ENCODE measurements at regions not wholly inside any gene's neighbourhood (a gene's known extent, or its start where the extent isn't known, plus 50 kb on each side); places are given as distances from the start of the nearest gene placed in this dataset.

DNA sequence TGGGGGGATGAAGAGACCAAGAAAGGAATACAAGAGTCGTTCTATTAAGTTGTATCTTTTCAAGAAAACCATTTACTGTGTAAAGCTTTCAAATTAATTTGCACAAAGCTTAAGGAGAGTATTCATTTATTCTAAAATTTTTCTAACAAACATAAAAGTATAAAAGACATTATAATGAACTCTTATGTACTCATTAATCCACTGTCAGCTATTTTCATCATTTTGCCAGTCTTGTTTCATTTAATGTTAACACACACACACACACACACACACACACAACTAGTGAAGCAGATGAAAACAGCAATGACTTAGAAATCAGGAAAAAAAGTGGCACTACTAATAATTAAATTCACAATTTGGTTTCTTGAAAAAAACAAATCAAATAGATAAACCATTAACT, 176.7 kb downstream of the TLE1 start:
- Histone ChIP-seq H3K36me3 (ENCODE audit: control insufficient read depth, low read depth, low read length) (no peaks in the 10 kb centered on the region), H3K27me3 (ENCODE audit: control insufficient read depth, insufficient read depth, low read length) (no peaks in the 10 kb centered on the region), H3K9ac (ENCODE audit: low read length) (no peak overlapping the region), H3K4me1 (ENCODE audit: control insufficient read depth, low read depth, low read length) (no peaks in the 10 kb centered on the region), H3K9me3 (ENCODE audit: control insufficient read depth, low read depth, low read length) (no peaks in the 10 kb centered on the region), H3K4me3 (ENCODE audit: low read length) (no peak overlapping the region), H3K27ac (ENCODE audit: low read length) (no peak overlapping the region)

DNA sequence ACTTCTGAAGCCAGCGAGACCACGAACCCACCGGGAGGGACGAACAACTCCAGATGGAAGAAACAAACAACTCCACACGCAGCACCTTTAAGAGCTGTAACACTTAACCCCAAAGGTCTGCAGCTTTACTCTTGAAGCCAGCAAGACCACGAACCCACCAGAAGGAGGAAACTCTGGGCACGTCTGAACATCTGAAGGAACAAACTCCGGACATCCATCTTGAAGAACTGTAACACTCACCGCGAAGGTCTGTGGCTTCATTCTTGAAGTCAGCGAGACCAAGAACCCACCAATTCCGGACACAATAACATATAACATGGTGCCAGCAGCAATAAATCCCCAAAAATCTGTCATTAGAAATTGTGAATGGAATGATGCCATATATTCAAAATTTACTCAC, 180.9 kb downstream of the TLE1 start:
- H3K9ac ChIP-seq (ENCODE audit: low read length): no peak overlapping the region
- H3K4me1 ChIP-seq (ENCODE audit: control insufficient read depth, low read depth, low read length): no peaks in the 10 kb centered on the region
- no peaks in the 10 kb centered on the region for H3K36me3 ChIP-seq (ENCODE audit: control insufficient read depth, low read depth, low read length)
- H3K27ac ChIP-seq (ENCODE audit: low read length): no peak overlapping the region
- no peaks in the 10 kb centered on the region for H3K27me3 ChIP-seq (ENCODE audit: control insufficient read depth, insufficient read depth, low read length)
- H3K9me3 ChIP-seq (ENCODE audit: control insufficient read depth, low read depth, low read length): no peaks in the 10 kb centered on the region
- H3K4me3 ChIP-seq (ENCODE audit: low read length): no peak overlapping the region

DNA sequence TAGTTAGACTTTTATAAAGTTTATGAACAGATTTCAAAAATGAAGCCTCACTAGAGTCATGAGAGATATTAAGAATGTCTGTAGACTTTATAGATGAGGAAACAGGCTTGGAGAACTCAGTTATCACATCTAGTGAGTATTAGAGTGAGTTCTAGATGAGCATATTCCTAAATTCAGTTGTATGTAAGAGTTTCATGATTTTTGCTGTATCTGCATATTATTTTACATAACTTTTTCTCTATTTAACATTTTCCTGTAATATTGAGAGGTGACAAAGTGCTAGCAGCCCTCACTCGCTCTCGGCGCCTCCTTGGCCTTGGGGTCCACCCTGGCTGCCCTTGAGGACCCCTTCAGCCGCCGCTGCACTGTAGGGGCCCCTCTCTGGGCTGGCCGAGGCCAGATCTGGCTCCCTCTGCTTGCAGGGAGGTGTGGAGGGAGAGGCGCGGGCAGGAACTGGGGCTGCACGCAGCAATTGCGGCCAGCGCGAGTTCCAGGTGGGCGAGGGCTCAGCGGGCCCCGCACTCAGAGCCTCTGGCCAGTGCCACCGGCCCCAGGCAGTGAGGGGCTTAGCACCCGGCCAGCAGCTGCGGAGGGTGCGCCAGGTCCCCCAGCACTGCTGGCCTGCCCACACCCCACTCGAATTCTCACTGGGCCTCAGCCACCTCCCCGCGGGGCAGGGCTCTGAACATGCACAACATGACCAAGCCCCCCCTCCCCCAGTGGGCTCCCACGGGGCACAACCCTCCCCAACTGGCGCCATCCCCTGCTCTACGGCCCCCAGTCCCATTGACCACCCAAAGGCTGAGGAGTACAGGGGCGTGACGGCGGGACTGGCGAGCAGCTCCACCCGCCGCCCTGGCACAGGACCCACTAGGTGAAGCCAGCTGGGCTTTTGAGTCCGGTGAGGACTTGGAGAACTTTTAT, 182.1 kb downstream of the TLE1 start:
- H3K27ac ChIP-seq (ENCODE audit: low read length): no peak overlapping the region
- H3K9ac ChIP-seq (ENCODE audit: low read length): no peak overlapping the region
- no peaks in the 10 kb centered on the region for H3K27me3 ChIP-seq (ENCODE audit: control insufficient read depth, insufficient read depth, low read length)
- no peaks in the 10 kb centered on the region for H3K36me3 ChIP-seq (ENCODE audit: control insufficient read depth, low read depth, low read length)
- H3K9me3 ChIP-seq (ENCODE audit: control insufficient read depth, low read depth, low read length): no peaks in the 10 kb centered on the region
- H3K4me3 ChIP-seq (ENCODE audit: low read length): no peak overlapping the region
- H3K4me1 ChIP-seq (ENCODE audit: control insufficient read depth, low read depth, low read length): no peaks in the 10 kb centered on the region

DNA sequence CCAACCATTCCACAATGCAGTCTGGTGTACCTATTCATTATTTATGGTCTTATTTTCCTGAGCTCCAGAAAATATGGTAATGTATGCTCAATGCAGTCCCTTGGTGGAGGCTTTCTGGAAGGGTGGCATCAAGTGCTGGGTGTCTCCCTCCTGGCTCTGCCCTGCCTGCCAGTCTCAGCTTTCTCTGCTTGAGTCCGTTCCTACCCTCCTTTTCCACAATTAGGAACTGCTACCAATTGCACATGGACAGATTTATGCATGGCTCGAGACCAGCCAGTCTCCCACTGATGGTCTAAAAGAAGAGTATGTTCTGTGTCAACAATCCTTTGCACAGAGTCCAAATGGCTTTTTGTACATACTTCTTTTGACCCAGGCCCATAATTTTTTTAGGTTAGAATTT, 189.8 kb downstream of the TLE1 start:
- H3K9ac ChIP-seq (ENCODE audit: low read length): no peak overlapping the region
- no peaks in the 10 kb centered on the region for H3K9me3 ChIP-seq (ENCODE audit: control insufficient read depth, low read depth, low read length)
- no peaks in the 10 kb centered on the region for H3K36me3 ChIP-seq (ENCODE audit: control insufficient read depth, low read depth, low read length)
- H3K27ac ChIP-seq (ENCODE audit: low read length): no peak overlapping the region
- no peaks in the 10 kb centered on the region for H3K27me3 ChIP-seq (ENCODE audit: control insufficient read depth, insufficient read depth, low read length)
- no peaks in the 10 kb centered on the region for H3K4me1 ChIP-seq (ENCODE audit: control insufficient read depth, low read depth, low read length)
- no peak overlapping the region for H3K4me3 ChIP-seq (ENCODE audit: low read length)

DNA sequence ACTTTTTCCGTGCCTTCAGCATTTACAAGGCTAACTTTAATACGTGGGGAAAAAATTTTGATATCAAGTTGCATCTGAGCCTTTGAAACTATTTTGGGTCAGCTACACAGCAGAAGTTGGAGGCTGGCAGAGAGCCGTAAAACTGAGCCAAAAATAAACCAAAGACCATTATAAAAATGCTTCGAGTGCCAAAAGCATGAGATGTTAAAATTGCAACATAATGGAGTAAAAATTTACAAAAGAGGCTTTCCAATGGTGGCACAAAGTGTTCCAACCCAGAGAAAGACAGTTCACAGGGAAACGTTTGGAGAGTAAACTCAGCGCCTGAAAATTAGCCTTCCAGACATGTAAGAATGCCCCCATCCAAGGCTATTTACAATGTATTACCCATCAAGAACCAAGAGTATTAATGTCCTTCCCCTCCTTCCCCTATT, 190.3 kb downstream of the TLE1 start:
- Histone ChIP-seq H3K27ac (ENCODE audit: low read length) (no peak overlapping the region), H3K9me3 (ENCODE audit: control insufficient read depth, low read depth, low read length) (no peaks in the 10 kb centered on the region), H3K36me3 (ENCODE audit: control insufficient read depth, low read depth, low read length) (no peaks in the 10 kb centered on the region), H3K9ac (ENCODE audit: low read length) (no peak overlapping the region), H3K4me1 (ENCODE audit: control insufficient read depth, low read depth, low read length) (no peaks in the 10 kb centered on the region), H3K4me3 (ENCODE audit: low read length) (no peak overlapping the region), H3K27me3 (ENCODE audit: control insufficient read depth, insufficient read depth, low read length) (no peaks in the 10 kb centered on the region)

DNA sequence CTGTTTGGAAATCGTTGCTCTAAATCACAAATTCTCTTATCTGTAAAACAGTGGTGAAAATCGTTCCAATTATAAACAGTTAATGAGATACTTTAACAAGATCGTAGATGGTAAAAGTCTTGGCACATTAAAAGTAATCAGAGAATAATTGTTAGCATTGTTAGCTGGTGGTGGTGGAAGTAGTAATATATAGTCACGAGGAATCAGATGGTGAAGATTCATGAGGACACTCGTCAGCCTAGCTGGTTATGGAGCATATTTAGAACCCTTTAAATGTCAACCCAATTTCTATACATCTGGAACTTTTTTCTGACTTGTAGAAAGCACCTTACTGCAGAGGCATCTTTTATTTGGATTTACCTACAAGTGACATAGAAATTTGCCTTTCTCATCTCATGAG, 190.8 kb downstream of the TLE1 start:
- Histone ChIP-seq H3K9me3 (ENCODE audit: control insufficient read depth, low read depth, low read length) (no peaks in the 10 kb centered on the region), H3K27ac (ENCODE audit: low read length) (no peak overlapping the region), H3K36me3 (ENCODE audit: control insufficient read depth, low read depth, low read length) (no peaks in the 10 kb centered on the region), H3K27me3 (ENCODE audit: control insufficient read depth, insufficient read depth, low read length) (no peaks in the 10 kb centered on the region), H3K4me3 (ENCODE audit: low read length) (no peak overlapping the region), H3K9ac (ENCODE audit: low read length) (no peak overlapping the region), H3K4me1 (ENCODE audit: control insufficient read depth, low read depth, low read length) (no peaks in the 10 kb centered on the region)

DNA sequence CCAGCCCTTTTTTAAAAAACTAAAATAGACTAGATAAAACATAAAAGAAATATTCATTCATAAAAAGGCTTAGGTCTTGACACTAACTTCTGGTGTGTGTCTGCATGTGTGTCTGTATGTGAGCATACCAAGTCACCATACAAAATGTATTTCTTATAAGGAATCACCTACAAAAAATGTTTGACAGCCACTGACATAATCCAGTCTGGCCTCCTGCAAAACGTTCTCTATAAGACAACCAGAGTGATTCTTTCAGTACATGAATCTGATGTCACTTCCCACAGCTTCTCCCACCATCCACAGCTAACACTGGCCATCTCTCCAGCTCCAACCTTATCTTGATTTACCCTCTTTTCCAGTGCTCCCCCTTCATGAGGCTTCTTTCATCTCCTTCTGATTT, 192.3 kb downstream of the TLE1 start:
- no peaks in the 10 kb centered on the region for H3K9me3 ChIP-seq (ENCODE audit: control insufficient read depth, low read depth, low read length)
- no peak overlapping the region for H3K9ac ChIP-seq (ENCODE audit: low read length)
- no peaks in the 10 kb centered on the region for H3K36me3 ChIP-seq (ENCODE audit: control insufficient read depth, low read depth, low read length)
- H3K27me3 ChIP-seq (ENCODE audit: control insufficient read depth, insufficient read depth, low read length): no peaks in the 10 kb centered on the region
- H3K4me3 ChIP-seq (ENCODE audit: low read length): no peak overlapping the region
- no peaks in the 10 kb centered on the region for H3K4me1 ChIP-seq (ENCODE audit: control insufficient read depth, low read depth, low read length)
- H3K27ac ChIP-seq (ENCODE audit: low read length): no peak overlapping the region

DNA sequence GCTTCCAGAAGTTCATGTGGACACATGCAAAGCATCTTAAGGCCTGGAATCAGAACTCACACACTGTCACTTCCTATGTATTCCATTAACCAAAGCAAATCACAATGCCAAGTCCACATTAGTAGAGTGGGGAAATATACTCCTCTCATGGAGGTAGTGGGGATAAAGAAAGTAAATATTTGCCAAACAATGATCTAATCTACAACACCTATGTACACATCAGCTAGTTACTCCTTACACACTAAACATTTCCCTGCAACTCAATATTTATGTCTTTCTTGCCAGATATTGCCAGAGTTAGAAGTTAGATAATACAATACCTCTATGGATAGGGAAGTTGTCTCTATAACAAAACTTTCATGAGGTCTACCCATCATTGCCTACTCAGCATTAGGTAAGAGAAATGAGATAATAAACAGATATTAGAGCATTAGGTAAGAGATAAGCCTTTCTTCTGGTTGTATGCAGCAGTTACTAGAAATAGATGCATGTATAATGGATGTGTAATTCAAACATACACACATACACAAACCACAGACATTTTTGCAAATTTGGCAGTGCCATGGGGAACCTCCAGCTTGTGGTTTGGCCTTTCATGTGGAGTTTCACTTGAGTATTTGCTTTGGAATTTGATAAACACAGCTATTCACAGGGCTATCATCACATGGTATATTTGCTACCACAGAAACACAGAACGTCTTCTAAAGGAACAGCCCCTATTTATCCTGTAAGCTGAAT, 196.5 kb downstream of the TLE1 start:
- Histone ChIP-seq H3K4me1 (ENCODE audit: control insufficient read depth, low read depth, low read length) (no peaks in the 10 kb centered on the region), H3K36me3 (ENCODE audit: control insufficient read depth, low read depth, low read length) (no peaks in the 10 kb centered on the region), H3K9me3 (ENCODE audit: control insufficient read depth, low read depth, low read length) (no peaks in the 10 kb centered on the region), H3K4me3 (ENCODE audit: low read length) (no peak overlapping the region), H3K27ac (ENCODE audit: low read length) (no peak overlapping the region), H3K27me3 (ENCODE audit: control insufficient read depth, insufficient read depth, low read length) (no peaks in the 10 kb centered on the region), H3K9ac (ENCODE audit: low read length) (no peak overlapping the region)

DNA sequence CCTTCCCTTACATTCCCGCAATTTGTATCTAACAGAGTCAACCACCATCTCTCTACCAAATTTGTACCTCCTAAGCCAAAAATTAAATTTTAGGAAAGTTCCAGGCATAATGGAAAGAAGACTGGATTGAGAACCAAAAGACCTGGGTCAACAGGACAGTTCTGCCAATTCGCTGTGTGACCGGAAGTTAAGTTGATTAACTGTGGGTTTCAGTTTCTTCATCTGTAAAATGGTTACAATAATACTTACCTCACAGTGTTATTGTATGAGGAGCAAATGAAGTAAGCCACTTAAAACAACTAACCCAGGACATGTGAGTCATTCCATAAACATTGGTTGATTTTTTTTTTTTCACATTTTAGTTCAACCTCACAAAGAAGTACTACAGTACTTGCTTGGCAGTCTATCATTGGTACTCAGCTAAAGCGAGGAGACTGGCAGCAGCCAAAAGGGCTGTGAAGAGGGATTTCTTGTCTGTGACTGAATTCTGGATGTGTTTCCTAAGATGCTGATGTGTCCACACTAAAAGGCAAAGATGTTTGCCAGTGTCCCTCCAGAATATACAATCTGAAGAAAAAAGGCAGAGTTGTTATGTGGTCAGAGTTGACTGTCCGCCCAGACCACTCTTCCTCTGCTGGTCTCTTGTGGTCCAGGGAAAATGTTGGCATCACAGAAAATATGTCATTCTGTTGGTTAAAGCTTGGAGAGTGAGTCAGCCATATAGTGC, 198.6 kb downstream of the TLE1 start:
- H3K4me1 ChIP-seq (ENCODE audit: control insufficient read depth, low read depth, low read length): no peaks in the 10 kb centered on the region
- H3K27me3 ChIP-seq (ENCODE audit: control insufficient read depth, insufficient read depth, low read length): no peaks in the 10 kb centered on the region
- no peak overlapping the region for H3K9ac ChIP-seq (ENCODE audit: low read length)
- H3K36me3 ChIP-seq (ENCODE audit: control insufficient read depth, low read depth, low read length): no peaks in the 10 kb centered on the region
- no peak overlapping the region for H3K27ac ChIP-seq (ENCODE audit: low read length)
- peaks cover 4% of the 10 kb centered on the region for H3K9me3 ChIP-seq (ENCODE audit: control insufficient read depth, low read depth, low read length)
- no peak overlapping the region for H3K4me3 ChIP-seq (ENCODE audit: low read length)

DNA sequence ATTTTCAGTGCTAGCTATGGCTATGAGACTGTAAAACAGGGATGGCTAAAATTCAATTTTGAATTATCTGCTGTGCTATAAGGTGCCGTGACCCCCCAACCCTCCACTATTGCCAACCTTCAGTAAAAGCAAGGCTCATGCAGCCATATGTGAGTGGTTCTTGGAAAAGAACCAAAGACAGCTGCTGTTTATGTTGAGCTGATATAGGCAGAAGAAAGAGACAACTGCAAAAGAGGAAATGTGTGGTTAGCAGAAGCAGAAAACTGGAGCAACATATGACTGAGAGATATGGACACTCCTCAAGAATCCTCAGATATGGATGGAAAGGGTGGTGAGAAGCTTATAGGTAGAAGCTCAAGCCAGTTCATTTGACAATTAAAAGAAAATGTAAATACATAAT, 200.3 kb downstream of the TLE1 start:
- no peaks in the 10 kb centered on the region for H3K4me1 ChIP-seq (ENCODE audit: control insufficient read depth, low read depth, low read length)
- peaks cover 4% of the 10 kb centered on the region for H3K9me3 ChIP-seq (ENCODE audit: control insufficient read depth, low read depth, low read length)
- no peaks in the 10 kb centered on the region for H3K36me3 ChIP-seq (ENCODE audit: control insufficient read depth, low read depth, low read length)
- no peak overlapping the region for H3K4me3 ChIP-seq (ENCODE audit: low read length)
- no peaks in the 10 kb centered on the region for H3K27me3 ChIP-seq (ENCODE audit: control insufficient read depth, insufficient read depth, low read length)
- H3K9ac ChIP-seq (ENCODE audit: low read length): no peak overlapping the region
- H3K27ac ChIP-seq (ENCODE audit: low read length): no peak overlapping the region

DNA sequence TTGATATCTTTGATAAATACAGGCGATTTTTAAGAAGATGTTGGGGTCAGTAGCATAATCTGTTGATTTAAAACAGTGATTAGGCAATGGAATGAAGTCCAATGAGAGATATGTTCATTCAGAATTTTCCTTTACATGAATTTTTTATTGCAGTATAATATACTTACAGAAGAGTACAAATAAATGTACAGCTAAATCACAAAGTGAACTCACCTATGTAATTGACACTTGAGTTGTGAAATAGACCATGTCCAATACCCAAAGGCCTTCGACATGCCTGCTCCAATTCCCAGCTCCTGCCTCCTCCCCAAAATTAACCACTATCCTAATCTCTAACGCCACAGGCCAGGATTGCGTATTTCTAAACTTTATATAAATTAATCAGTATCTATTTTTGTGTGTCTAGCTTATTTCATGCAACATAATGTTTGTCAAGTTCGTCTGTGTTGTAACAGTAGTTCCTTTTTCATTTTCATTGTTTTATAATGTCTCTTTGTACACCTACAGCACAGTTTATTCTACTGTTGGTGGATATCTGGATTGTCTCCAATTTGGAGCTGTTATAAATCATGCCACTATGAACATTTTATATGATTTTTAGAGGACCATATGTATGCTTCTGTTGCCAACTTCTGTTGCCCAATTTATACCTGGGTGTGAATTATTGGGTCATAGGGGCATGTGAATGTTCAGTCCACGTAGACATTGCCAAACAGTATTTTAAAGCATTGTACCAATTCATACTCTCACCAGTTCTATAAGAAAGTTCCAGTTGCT, 208.3 kb downstream of the TLE1 start:
- no peaks in the 10 kb centered on the region for H3K9me3 ChIP-seq (ENCODE audit: control insufficient read depth, low read depth, low read length)
- no peak overlapping the region for H3K27ac ChIP-seq (ENCODE audit: low read length)
- no peaks in the 10 kb centered on the region for H3K36me3 ChIP-seq (ENCODE audit: control insufficient read depth, low read depth, low read length)
- H3K9ac ChIP-seq (ENCODE audit: low read length): no peak overlapping the region
- no peak overlapping the region for H3K4me3 ChIP-seq (ENCODE audit: low read length)
- H3K4me1 ChIP-seq (ENCODE audit: control insufficient read depth, low read depth, low read length): no peaks in the 10 kb centered on the region
- no peaks in the 10 kb centered on the region for H3K27me3 ChIP-seq (ENCODE audit: control insufficient read depth, insufficient read depth, low read length)

Measured in iPS-18a (cell line).